ENCODE measurements at regions not wholly inside any gene's neighbourhood (a gene's known extent, or its start where the extent isn't known, plus 50 kb on each side); places are given as distances from the start of the nearest gene placed in this dataset.

- no peak overlapping the region for H3K4me3 ChIP-seq (ENCODE audit: insufficient read depth, low read length)
- no peak overlapping the region for H3K4me2 ChIP-seq (ENCODE audit: insufficient read depth, low read length)
- no peaks in the 10 kb centered on the region for H3K9me3 ChIP-seq (ENCODE audit: low read depth, low read length)
- H3K4me1 ChIP-seq (ENCODE audit: insufficient read depth, low read length), result peaks cover 4% of the 10 kb centered on the region
- H3K27ac ChIP-seq (ENCODE audit: low read depth, low read length), result no peak overlapping the region
- H3K27me3 ChIP-seq (ENCODE audit: insufficient read depth, low read length), result no peaks in the 10 kb centered on the region
- no peaks in the 10 kb centered on the region for H4K20me1 ChIP-seq (ENCODE audit: insufficient read depth, low read length)
- no peaks in the 10 kb centered on the region for H3K36me3 ChIP-seq (ENCODE audit: insufficient read depth, low read length)
- no peak overlapping the region for H2AFZ ChIP-seq (ENCODE audit: low read length)
- H3K79me2 ChIP-seq (ENCODE audit: insufficient read depth, low read length), result no peaks in the 10 kb centered on the region
- no peak for TF ChIP-seq CTCF (IDR thresholded peaks at IDR 0.05; ENCODE audit: extremely low read depth, low read depth, low read length)
- no peak for DNase-seq (ENCODE audit: insufficient read length, low spot score, missing footprints)
These were observed 138.4 kb downstream of the POSTN start for GRCh38 chr13:37460166-37460565.

- DNase-seq (ENCODE audit: insufficient read length, low spot score, missing footprints), result peak; percentile 53
- no peaks in the 10 kb centered on the region for H3K9me3 ChIP-seq (ENCODE audit: low read depth, low read length)
These were observed 141.0 kb downstream of the POSTN start for GRCh38 chr13:37457612-37458011.

GRCh38 chr13:37456506-37456905 is 142.1 kb downstream of the POSTN start:
- Histone ChIP-seq H3K4me3 (ENCODE audit: insufficient read depth, low read length) (no peak overlapping the region), H3K9me3 (ENCODE audit: low read depth, low read length) (no peaks in the 10 kb centered on the region), H3K27ac (ENCODE audit: low read depth, low read length) (no peak overlapping the region), H2AFZ (ENCODE audit: low read length) (no peak overlapping the region), H3K4me2 (ENCODE audit: insufficient read depth, low read length) (no peak overlapping the region), H3K79me2 (ENCODE audit: insufficient read depth, low read length) (no peaks in the 10 kb centered on the region), H3K4me1 (ENCODE audit: insufficient read depth, low read length) (peaks cover 4% of the 10 kb centered on the region), H3K36me3 (ENCODE audit: insufficient read depth, low read length) (no peaks in the 10 kb centered on the region), H4K20me1 (ENCODE audit: insufficient read depth, low read length) (no peaks in the 10 kb centered on the region), H3K27me3 (ENCODE audit: insufficient read depth, low read length) (no peaks in the 10 kb centered on the region)
- TF ChIP-seq CTCF (IDR thresholded peaks at IDR 0.05; ENCODE audit: extremely low read depth, low read depth, low read length), result no peak
- no peak for DNase-seq (ENCODE audit: insufficient read length, low spot score, missing footprints)

More at GRCh38 chr13:37457612-37458011, 141.0 kb downstream of the POSTN start:
- Histone ChIP-seq H2AFZ (ENCODE audit: low read length) (no peak overlapping the region), H3K4me1 (ENCODE audit: insufficient read depth, low read length) (peaks cover 4% of the 10 kb centered on the region), H3K36me3 (ENCODE audit: insufficient read depth, low read length) (no peaks in the 10 kb centered on the region), H3K27me3 (ENCODE audit: insufficient read depth, low read length) (no peaks in the 10 kb centered on the region), H4K20me1 (ENCODE audit: insufficient read depth, low read length) (no peaks in the 10 kb centered on the region), H3K4me3 (ENCODE audit: insufficient read depth, low read length) (no peak overlapping the region), H3K4me2 (ENCODE audit: insufficient read depth, low read length) (no peak overlapping the region), H3K27ac (ENCODE audit: low read depth, low read length) (no peak overlapping the region), H3K79me2 (ENCODE audit: insufficient read depth, low read length) (no peaks in the 10 kb centered on the region)
- TF ChIP-seq CTCF (IDR thresholded peaks at IDR 0.05; ENCODE audit: extremely low read depth, low read depth, low read length), result no peak

GRCh38 chr13:37456041-37456440 is 142.5 kb downstream of the POSTN start:
- H3K4me2 ChIP-seq (ENCODE audit: insufficient read depth, low read length), result no peak overlapping the region
- no peak overlapping the region for H2AFZ ChIP-seq (ENCODE audit: low read length)
- no peak overlapping the region for H3K27ac ChIP-seq (ENCODE audit: low read depth, low read length)
- no peaks in the 10 kb centered on the region for H3K27me3 ChIP-seq (ENCODE audit: insufficient read depth, low read length)
- DNase-seq (ENCODE audit: insufficient read length, low spot score, missing footprints), result no peak
- H3K9me3 ChIP-seq (ENCODE audit: low read depth, low read length), result no peaks in the 10 kb centered on the region
- no peak for TF ChIP-seq CTCF (IDR thresholded peaks at IDR 0.05; ENCODE audit: extremely low read depth, low read depth, low read length)
- no peaks in the 10 kb centered on the region for H3K79me2 ChIP-seq (ENCODE audit: insufficient read depth, low read length)
- H3K36me3 ChIP-seq (ENCODE audit: insufficient read depth, low read length), result no peaks in the 10 kb centered on the region
- no peak overlapping the region for H3K4me3 ChIP-seq (ENCODE audit: insufficient read depth, low read length)
- H3K4me1 ChIP-seq (ENCODE audit: insufficient read depth, low read length), result peaks cover 4% of the 10 kb centered on the region
- H4K20me1 ChIP-seq (ENCODE audit: insufficient read depth, low read length), result no peaks in the 10 kb centered on the region

Measured in osteoblast (primary cell).